ENCODE measurements at regions not wholly inside any gene's neighbourhood (a gene's known extent, or its start where the extent isn't known, plus 50 kb on each side); places are given as distances from the start of the nearest gene placed in this dataset.

DNA sequence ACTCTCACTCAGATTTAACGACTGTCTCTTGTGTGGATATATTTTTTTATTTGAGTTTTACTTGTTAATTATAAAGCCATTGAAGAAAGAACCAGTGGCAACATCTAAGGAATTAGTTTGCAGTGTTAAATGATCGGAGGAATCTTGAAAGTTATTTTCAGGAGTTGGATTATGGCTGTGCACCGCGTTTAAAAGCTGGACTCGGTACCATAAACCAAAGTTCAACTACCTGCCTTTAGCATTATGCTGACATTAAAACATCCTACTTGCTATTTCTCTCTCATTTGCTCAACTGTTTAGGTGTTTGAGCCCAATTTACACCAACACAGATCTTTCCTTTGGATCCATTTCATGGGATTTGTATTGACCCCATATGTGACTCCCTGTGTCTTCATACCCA, 289.4 kb upstream of the SASH1 start:
- DNase-seq (ENCODE audit: low spot score) = no peak

DNA sequence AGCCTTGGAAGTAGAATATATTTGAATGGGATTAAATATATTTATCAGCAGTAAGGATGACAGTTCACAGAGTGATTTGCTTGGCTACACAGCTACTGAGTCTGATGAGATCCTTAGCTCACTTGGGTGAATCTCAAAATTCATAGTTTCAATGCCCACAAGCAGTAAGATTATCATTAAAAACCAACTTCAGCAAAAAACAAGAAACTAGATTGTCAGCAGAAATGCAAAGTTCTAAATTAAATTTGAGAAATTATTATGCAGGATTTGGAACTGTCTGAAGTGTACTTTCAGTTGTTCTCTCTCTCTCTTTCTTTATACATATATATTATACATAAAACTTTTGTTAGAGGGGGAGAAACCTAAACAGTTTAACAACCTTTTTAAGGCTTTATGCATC, 288.8 kb upstream of the SASH1 start:
- DNase-seq (ENCODE audit: low spot score) = no peak

DNA sequence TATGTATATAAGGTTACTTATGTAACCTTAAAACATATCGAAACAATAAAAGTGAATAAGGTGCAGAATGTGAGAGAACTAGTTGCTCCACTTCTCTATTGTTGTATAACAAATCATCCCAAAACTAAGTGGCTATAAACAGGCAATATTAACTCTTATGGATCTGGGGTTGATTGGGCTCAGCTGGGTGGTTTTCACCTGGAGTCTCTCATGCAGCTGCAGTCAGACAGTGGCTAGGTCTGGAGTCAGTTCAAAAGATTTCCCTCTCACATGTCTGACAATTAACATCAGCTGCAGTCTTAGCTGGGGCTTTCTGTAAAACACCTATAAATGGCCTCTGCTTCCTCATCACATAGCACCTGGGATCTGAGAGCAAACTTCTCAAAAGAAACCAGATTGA, 288.4 kb upstream of the SASH1 start:
- no peak for DNase-seq (ENCODE audit: low spot score)

DNA sequence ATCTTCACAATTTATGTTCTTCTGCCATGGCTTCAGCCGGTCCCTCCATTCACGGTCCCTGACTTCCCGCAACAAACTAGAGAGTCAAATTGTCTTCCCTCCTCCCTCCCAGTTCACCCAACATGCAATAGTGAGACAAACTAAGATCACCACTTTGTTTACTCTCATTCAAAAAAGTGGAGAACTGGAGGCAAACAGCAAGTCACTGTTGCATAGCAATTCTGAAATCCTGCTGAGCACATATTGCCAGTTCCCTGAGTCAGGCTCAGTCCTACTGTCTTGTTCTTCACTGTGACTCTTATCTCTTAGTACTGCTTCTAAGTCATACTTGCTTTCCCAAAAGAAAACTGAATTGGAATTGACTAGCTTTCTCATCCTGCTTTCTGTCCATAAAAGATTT, 287.2 kb upstream of the SASH1 start:
- DNase-seq (ENCODE audit: low spot score) = no peak

DNA sequence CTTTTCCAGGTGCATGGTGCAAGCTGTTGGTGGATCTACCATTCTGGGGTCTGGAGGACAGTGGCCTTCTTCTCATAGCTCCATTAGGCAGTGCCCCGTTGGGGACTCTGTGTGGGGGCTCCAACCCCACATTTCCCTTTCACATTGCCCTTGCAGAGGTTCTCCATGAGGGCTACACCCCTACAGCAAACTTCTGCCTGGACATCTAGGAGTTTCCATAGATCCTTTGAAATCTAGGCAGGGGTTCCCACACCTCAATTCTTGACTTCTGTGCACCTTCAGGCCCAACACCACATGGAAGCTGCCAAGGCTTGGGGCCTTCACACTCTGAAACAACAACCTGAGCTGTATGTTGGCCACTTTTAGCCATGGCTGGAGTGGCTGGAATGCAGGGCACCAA, 282.8 kb upstream of the SASH1 start:
- no peak for DNase-seq (ENCODE audit: low spot score)

DNA sequence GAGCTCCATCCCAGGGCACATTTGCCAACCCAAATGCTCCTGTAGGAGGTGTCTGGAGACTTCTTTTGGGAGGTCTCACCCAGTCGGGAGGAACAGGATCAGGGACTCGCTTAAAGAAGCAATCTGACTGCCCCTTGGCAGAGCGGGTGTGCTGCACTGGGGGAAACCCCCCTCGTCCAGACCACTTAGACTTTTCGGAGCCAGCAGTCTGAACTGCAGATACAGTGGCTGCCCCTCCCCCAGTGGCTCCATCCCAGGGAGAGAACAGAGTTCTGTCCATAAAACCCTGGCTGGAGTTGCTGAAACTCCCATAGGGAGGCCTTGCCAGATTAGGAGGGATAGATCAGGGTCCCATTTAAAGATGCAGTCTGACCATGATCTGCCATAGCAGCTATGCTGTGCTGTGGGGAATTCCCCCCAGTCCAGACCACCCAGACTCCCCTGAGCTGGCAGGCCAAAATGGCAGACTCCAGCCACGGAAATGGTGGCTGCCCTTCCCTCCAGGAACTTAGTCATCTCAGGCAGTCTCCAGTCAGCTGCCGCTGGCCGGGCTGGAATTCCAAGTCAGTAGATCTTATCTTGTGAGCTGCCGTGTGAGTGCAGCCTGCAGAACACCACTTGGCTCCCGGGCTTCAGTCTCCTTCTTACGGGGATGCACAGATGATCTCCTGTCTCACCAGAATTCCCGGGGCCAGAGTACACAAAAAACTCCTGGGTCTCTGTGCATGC, 278.1 kb upstream of the SASH1 start:
- no peak for DNase-seq (ENCODE audit: low spot score)

DNA sequence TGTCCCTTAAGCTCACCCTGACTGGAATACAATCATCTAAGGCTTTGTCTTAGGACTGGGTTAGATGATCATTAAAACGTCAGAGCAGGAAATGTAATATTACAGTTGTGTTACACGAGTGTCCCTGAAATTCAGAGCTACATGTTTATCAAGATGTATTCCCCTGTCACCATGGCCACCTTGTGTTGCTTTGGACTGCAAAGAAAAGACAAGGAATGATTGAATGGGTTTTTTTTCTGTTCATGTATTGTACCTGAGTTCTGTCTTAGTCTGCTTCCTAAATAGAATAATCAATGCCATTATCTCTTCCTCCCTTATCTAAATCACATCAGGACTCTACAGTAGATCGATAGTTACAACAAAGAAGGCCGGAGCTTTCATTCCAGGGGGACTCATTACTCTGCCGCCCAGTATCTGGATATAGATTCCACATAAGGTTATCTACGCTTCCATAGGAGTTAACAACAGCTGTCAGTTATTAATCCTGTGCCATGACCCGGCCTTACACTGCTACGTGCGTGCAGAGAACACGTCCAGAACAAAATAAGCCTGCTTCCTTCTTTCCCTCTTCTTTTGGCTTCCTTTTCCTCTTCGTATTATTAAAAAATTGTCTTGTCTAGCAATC, 274.1 kb upstream of the SASH1 start:
- DNase-seq (ENCODE audit: low spot score) = no peak

DNA sequence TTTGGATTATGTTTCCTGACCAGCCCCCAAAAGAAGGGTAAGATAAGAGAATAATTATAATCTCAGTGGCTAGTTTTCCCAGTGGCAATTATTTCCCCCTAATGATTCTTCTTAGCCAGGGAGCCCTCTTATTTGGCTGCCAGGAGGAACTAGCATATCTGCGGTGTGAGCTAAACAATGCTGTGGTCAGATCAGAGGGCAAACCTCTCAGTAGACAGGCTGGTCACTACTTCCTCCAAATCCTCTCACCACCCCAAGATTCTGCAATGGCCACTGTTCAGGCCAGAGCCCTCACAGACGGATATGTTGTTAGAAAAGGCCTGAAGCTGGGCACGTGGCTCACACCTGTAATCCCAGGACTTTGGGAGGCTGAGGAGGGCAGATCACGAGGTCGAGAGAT, 273.4 kb upstream of the SASH1 start:
- DNase-seq (ENCODE audit: low spot score) = no peak

DNA sequence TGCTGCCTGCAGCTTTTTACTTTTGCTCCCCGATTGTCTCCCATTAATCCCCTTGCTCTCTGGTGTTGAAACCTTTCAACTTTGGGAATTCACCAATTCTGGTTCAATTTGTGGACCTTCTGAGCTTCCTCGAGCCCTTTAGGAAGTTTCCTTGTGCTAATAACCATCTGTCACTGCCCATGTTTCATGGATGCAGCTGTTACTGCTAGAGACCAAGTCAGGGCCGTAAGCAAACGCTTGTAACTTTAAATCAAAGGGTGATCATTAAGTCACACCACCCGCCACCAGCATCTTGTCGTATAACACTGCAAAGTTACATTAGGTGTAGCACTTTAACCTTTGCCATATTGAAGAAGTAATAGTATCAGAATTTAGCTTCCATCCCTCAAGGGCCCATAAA, 268.3 kb upstream of the SASH1 start:
- no peak for DNase-seq (ENCODE audit: low spot score)

DNA sequence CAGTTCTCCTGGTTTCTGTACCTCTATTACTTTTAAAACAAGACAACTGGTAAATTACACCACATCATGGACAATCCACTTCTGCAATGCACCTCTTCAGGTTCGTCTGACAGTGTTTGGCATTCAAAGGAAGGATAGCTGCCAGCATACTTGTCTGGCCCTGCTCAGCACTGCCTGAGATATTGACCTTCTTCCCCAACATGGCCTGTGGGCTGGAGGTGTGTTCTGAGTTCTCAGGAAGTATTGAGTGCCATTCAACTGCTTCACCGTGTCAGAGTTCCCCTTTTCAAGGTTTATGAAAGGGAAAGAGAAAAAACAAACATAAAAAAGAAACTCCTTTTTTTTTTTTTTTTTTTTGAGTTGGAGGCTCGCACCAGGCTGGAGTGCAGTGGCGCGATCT, 267.9 kb upstream of the SASH1 start:
- DNase-seq (ENCODE audit: low spot score) = no peak

DNA sequence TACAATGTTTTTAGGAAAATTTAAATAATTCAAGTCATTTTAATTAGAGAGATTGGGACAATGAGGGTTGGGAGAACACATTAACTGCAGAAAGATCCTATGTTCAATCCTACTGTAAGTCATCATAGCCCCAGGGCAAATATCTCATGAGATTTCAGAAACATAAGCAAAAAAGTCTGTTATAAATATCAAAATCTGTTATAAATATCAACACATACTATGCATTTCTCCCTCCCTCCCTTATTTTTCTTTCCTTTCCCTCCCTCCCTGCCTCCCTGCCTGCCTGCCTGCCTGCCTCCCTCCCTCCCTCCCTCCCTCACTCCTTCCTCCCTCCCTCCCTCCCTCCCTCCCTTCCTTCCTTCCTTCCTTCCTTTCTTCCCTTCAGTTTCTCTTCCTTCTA, 267.3 kb upstream of the SASH1 start:
- no peak for DNase-seq (ENCODE audit: low spot score)

DNA sequence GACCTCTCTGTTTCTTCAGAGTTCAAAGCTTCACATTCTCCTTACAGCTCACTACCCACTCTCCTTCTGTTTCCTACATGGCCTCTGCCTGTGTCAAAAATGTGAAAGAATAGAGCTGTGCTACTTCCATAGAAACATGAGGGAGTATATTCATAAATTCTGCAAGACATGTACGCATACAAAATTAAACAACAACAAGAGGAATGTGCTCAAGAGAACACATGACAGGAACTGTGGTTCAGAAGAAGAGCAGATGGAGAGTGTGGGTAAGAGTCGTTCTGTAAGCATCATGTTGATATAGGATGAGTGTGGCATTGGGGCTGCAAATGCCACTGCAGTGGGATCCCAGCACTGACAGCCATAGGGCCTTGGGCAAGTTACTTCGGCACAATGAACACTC, 266.6 kb upstream of the SASH1 start:
- no peak for DNase-seq (ENCODE audit: low spot score)

DNA sequence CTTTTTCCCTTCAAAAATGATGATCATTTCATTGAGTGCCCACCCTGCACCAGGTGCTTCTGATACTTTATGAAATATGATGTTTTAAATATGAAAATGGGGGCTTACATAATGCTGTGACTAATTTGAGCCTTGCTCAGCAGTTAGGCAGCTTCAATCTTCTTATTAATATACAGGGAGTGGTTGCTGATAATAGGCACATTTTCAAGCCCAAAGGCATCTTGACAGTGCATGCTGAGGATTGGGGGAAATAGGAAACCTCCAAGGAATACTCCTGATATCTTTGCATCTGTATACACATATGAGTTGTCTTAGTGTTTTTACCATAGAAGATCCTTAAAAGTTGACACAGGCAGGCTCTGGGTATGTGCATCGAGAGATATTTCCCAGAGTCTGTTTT, 262.3 kb upstream of the SASH1 start:
- no peak for DNase-seq (ENCODE audit: low spot score)

DNA sequence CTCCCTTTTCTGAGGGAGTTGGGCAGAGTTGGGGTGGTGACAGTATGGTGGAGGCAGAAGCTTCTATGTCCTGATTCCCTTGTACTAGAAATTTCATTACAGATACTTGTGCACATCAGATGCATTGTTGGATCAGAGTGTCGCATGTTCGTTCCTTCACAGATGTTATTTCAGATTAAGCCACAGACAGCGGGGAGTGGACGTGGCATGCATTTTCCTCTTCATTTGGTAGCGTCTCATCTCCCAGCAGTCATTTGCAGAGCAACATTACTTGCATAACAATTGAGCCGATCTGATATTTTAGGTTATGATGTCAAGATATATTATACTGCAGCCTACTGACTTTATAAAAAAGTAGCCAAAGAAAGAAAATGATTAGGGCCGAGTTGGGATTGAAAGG, 261.6 kb upstream of the SASH1 start:
- no peak for DNase-seq (ENCODE audit: low spot score)

DNA sequence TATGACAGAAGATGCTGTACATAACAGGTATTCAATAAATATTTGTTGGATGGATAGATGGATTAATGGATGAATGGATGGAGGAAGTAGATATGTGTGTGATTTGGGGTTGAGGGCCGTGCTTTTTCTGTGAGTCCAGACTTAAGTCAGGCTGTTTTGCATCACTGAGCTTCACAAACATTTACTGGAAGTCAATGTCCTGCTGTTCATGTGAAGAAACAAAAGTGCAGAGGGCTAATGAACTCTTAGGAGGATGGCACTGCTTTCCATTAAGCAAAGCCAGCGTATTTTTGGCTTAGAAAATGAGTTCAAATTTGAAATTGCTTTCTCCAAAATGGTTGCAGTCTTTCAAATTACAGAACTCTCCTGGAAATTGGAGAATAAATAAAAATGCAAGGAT, 260.6 kb upstream of the SASH1 start:
- no peak for DNase-seq (ENCODE audit: low spot score)

DNA sequence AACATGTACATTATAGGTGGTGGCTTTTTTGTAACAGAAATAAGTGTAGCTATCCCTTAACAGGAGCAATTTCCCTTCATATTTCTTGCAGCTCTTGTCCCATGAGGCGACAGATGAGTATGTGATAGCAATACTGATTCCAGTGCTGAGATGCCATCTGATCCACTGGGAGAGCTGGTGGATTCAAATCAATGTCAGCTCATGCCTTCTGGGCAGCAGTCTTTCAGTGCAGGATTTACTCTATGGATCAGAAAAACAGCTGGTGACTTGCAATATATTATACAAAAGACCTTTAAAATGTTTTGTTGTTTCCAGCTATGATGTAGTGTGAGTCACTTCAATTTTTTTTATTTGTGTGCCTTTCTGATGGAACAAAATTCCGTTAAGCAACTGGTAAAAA, 259.9 kb upstream of the SASH1 start:
- DNase-seq (ENCODE audit: low spot score) = no peak

DNA sequence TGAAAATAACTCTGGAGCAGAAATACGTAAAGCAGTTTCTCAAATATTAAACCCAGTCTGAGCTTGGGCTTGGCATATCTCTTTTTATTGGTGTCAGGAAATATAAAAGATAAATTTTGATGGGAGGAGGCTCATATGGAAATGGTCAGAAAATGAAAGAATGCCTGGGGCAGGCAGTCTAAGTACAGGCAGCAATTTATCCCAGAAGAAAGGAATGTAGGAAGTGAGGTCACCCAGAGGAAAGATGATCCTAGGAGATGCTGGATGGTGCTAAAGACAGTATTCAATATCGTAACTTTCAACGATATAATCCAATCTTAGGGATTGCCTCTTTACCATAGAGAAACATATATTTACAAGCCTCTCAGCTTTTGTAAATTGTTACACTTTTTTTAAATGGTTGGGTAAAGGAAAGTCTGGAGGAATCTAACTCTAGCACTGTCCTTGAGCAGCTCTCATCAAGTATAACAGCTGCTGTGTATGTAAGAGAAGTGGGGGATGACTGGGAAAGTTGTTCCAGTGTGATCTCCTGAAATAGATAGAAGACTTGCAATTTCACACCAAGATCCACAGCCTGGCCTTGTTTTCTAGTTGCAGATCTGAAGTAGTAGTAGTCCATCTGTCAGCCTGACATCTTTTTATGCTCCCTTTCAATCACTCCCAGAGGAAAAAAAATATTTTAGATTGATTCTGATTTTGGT, 256.9 kb upstream of the SASH1 start:
- DNase-seq (ENCODE audit: low spot score) = no peak

DNA sequence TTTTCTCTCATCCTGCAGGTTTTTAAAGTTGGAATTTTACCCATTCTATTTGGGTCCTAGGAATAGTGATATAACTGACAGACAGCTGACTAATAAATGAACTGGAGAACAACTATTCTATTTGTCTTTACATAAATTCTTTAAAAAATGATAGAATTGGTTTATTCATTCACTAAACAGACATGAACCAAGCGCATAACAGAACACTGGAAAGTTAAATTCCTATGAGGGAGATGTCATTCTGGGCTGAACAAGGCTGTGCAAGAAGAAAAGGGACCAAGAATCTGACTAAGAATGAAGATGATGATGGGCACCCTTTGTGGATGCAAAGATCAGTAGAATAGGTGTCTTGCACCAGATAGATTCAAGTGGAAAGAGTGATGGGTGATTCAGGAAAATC, 256.3 kb upstream of the SASH1 start:
- no peak for DNase-seq (ENCODE audit: low spot score)

DNA sequence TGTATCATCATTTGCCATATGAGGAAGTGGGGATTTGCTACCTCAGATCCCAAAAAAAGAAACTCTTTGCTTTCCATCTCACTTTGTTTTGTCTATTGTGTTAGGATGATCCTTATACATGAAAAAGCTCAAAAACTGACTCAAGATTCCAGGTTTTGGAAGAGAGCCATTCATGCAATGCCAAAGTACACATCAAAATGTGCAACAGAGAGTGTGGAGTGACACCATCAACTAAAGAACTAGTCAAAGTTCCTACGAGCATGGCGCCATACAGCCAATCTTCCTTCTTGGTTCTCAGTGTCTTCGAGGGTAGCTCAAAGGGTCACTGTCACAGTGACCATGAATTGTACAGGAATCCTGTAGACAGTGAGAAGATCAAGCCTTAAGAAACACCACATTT, 255.8 kb upstream of the SASH1 start:
- DNase-seq (ENCODE audit: low spot score) = no peak

DNA sequence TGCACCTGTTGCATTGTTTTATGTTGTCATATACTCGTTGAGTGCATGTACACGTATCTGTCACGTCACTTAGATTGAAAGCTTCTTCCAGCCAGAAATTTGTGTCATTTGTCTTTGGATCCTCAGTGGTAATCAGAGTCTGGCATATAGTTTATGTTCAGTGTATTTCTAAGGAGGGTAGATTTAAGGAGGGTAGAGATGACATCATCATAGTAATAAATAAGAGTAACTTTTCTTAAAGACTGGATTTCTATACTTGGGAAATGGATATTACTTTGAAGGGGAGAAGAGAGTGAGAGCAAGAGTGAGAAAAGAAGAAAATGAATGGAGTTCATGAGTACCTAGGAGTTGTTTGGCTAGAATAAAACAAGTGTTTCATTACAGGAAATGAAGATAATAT, 255.0 kb upstream of the SASH1 start:
- DNase-seq (ENCODE audit: low spot score) = no peak

DNA sequence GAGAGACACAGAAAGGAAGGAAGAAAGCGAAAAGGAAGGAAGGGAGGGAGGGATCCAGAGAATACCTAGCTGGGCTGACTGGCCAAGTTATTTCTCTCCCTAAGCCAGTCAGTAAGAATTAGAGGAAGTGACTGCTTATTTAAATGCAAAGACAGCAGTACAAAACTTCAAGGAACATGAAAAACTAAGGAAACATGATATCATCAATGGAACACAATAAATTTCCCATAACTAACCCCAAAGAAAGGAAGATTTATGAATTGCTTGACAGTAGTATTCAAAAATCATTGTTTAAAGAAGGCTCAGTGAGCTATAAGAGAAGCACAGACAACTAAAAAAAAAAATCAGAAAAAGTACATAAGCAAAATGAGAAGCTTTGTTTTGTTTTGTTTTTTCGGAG, 252.3 kb upstream of the SASH1 start:
- DNase-seq (ENCODE audit: low spot score) = no peak

DNA sequence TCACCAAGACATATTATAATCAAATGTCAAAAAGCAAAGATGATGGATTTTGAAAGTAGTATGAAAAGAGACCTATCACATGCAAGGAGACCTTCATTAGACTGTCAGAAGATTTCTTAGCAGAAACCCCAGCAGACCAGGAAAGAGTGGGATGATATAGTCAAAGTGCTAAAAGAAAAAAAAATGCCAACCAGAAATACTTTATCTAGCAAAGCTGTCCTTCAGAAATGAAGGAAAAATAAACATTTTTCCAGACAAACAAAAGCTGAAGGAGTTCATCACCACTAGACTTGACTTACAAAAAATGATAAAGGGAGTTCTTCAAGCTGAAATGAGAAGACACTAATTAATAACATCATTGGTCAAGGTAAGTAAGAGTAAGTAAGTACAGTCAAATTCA, 251.2 kb upstream of the SASH1 start:
- no peak for DNase-seq (ENCODE audit: low spot score)

DNA sequence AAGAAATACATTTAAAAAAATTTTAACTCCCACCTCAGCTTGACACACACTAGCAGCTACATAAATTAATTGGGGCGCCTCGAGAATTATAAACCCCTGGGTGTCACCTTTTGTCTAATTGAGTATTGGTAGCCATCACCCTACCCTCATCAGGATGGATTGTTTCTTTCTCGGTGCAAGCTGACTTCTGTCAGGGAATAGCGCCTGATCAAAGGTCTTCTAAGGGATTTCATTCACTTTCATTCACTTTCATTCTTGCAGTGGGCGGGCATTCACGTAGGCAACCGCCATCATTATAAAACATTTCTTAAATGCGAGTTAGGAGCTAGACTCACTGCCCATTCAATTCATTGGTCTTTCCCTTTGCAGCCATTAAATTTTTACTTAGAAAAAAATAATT, 239.2 kb upstream of the SASH1 start:
- DNase-seq (ENCODE audit: low spot score) = no peak

DNA sequence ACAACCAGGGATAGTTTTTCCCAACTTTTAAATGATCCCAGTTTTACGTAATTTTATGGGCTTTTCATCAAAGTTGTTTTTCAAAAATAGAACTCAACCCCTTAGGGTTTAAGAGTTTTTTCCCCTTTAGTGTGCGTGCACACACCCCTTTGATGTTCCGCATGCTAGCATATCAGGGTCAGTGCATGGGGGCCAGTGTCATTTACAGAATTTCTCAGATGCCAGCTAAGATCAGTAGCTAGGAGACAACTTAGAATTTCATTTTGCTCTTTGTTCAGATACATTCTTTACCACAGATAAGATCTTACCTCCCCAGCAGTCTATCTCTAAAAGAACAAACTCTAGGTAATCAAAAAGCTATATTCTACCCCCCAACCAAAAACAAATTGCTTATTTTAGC, 238.5 kb upstream of the SASH1 start:
- no peak for DNase-seq (ENCODE audit: low spot score)

All from hematopoietic multipotent progenitor cell treated with erythropoietin and hydrocortisone succinate and interleukin-3 and kit ligand, for 15 days (in vitro differentiated cells).